IMR-90 (cell line): ENCODE measurements at regions not wholly inside any gene's neighbourhood (a gene's known extent, or its start where the extent isn't known, plus 50 kb on each side); places are given as distances from the start of the nearest gene placed in this dataset.
"Not testable (repeated sequence)": the region's sequence is repeated elsewhere in the genome, so short reads cannot be mapped to it uniquely, and the experiment has no call there.

Experiments used
- ATAC-seq: fragments of 200-7000 bp; cut with Tn5 transposase; 2 replicates; pipeline ENCODE4 v1.9.1; 2020; ENCODE audit warnings: low read depth, mild to moderate bottlenecking, moderate library complexity
- BruUV-seq: library from RNA; stranded (reverse); fragments of 400-500 nt; replicated peaks from 2 replicates; lab custom pipeline; 2021; lab: Mats Ljungman, UMichigan
- CTCF ChIA-PET: fragments of 300-600 bp; formaldehyde crosslinking; extraction: SDS; loops from one replicate; lab custom pipeline; 2021; ENCODE audit warnings: antibody characterized with exemption; lab: Yijun Ruan, JAX
- POLR2A ChIA-PET: fragments of 300-600 bp; sonication (Branson Sonifier 250); formaldehyde crosslinking; loops from one replicate; lab custom pipeline; 2022; ENCODE audit warnings: antibody characterized with exemption; ENCODE audit not compliant: unreplicated experiment; lab: Charles Lee
- DNase-seq: peaks from one replicate; pipeline ENCODE4 v3.0.0; 2013
- H2AFZ ChIP-seq: replicated peaks from 2 replicates; pipeline ENCODE3; 2013; ENCODE audit warnings: low read length, mild to moderate bottlenecking; ENCODE audit not compliant: poor library complexity
- H2AK5ac ChIP-seq: 2 replicates; pipeline ENCODE4 v1.6.1; 2013; ENCODE audit warnings: low read depth, low read length, inconsistent platforms
- H2AK9ac ChIP-seq: replicated peaks from 2 replicates; pipeline ENCODE3; 2013; ENCODE audit warnings: mild to moderate bottlenecking, low read depth, low read length, moderate library complexity; ENCODE audit not compliant: poor library complexity
- H2BK120ac ChIP-seq: 2 replicates; pipeline ENCODE4 v1.6.1; 2013; ENCODE audit warnings: low read depth, low read length, inconsistent platforms
- H2BK15ac ChIP-seq: 3 replicates; pipeline ENCODE4 v1.6.1; 2013; ENCODE audit warnings: low read depth, low read length, inconsistent platforms
- H2BK20ac ChIP-seq: 2 replicates; pipeline ENCODE4 v1.6.1; 2013; ENCODE audit warnings: low read depth, mild to moderate bottlenecking, inconsistent platforms, low read length, moderate library complexity
- H2BK5ac ChIP-seq: 2 replicates; pipeline ENCODE4 v1.6.1; 2013; ENCODE audit warnings: mild to moderate bottlenecking, low read depth, low read length, inconsistent platforms; ENCODE audit not compliant: poor library complexity, severe bottlenecking
- H3K14ac ChIP-seq: replicated peaks from 2 replicates; pipeline ENCODE4 v1.6.1; 2013; ENCODE audit warnings: low read depth, low read length, inconsistent platforms
- H3K18ac ChIP-seq: 2 replicates; pipeline ENCODE4 v1.6.1; 2013; ENCODE audit warnings: low read depth, low read length, control low read depth
- H3K23ac ChIP-seq: 2 replicates; pipeline ENCODE4 v1.6.1; 2013; ENCODE audit warnings: low read depth, low read length, inconsistent platforms
- H3K27ac ChIP-seq: 2 replicates; pipeline ENCODE4 v1.5.1; 2013; ENCODE audit warnings: mild to moderate bottlenecking, control low read depth, low read length; ENCODE audit not compliant: insufficient read depth
- H3K27me3 ChIP-seq: 2 replicates; pipeline ENCODE4 v1.6.1; 2013; ENCODE audit warnings: low read length; ENCODE audit not compliant: control insufficient read depth, insufficient read depth
- H3K36me3 ChIP-seq: 2 replicates; pipeline ENCODE4 v1.6.1; 2013; ENCODE audit warnings: low read length, mixed read lengths; ENCODE audit not compliant: control insufficient read depth, insufficient read depth
- H3K4ac ChIP-seq: 2 replicates; pipeline ENCODE4 v1.6.1; 2013; ENCODE audit warnings: low read depth, low read length, inconsistent platforms
- H3K4me1 ChIP-seq: 2 replicates; pipeline ENCODE4 v1.6.1; 2013; ENCODE audit warnings: low read length, mixed read lengths; ENCODE audit not compliant: control insufficient read depth, insufficient read depth
- H3K4me2 ChIP-seq: 2 replicates; pipeline ENCODE4 v1.6.1; 2013; ENCODE audit warnings: low read depth, mild to moderate bottlenecking, control low read depth, low read length, moderate library complexity
- H3K4me3 ChIP-seq: 2 replicates; pipeline ENCODE4 v1.5.1; 2013; ENCODE audit warnings: low read depth, mild to moderate bottlenecking, control low read depth, low read length, moderate library complexity; ENCODE audit not compliant: insufficient read depth
- H3K56ac ChIP-seq: 2 replicates; pipeline ENCODE4 v1.6.1; 2013; ENCODE audit warnings: low read length, inconsistent platforms; ENCODE audit not compliant: insufficient read depth; ENCODE audit errors: extremely low read depth
- H3K79me1 ChIP-seq, 2 experiments: 2 replicates each; pipeline ENCODE4 v1.6.1; 2013; ENCODE audit warnings: low read length in 2 of 2, inconsistent platforms in 1 of 2, low read depth in 1 of 2
- H3K9ac ChIP-seq: 2 replicates; pipeline ENCODE4 v1.6.1; 2013; ENCODE audit warnings: low read depth, low read length, control low read depth
- H3K9me1 ChIP-seq: 2 replicates; pipeline ENCODE4 v1.6.1; 2013; ENCODE audit warnings: low read length, inconsistent platforms; ENCODE audit not compliant: insufficient read depth
- H3K9me3 ChIP-seq: 2 replicates; pipeline ENCODE4 v1.6.1; 2013; ENCODE audit warnings: low read length; ENCODE audit not compliant: control insufficient read depth, insufficient read depth
- H4K20me1 ChIP-seq: 2 replicates; pipeline ENCODE4 v1.6.1; 2013; ENCODE audit warnings: low read length, inconsistent platforms; ENCODE audit not compliant: insufficient read depth
- H4K5ac ChIP-seq: 2 replicates; pipeline ENCODE4 v1.6.1; 2013; ENCODE audit warnings: mild to moderate bottlenecking, low read depth, low read length, control low read depth
- H4K8ac ChIP-seq, 2 experiments: 2 replicates each; pipeline ENCODE4 v1.6.1; 2013; ENCODE audit warnings: low read depth in 2 of 2, low read length in 2 of 2, control low read depth in 1 of 2, inconsistent platforms in 1 of 2
- H4K91ac ChIP-seq: 2 replicates; pipeline ENCODE4 v1.6.1; 2013; ENCODE audit warnings: low read depth, low read length, inconsistent platforms; ENCODE audit not compliant: insufficient read depth
- WGBS, 2 experiments: methylation state at CpG; one replicate each; pipeline versions ENCODE4 v1.1.5 to v1.1.7; 2013; ENCODE audit warnings: missing lambda C conversion rate in 2 of 2; ENCODE audit not compliant: insufficient read length in 1 of 2; ENCODE audit errors: extremely low coverage in 2 of 2; 5-methylcytosine and 5-hydroxymethylcytosine counted together
- dilution Hi-C: fragments of 300-500 bp; cut with HindIII; formaldehyde crosslinking; loops from one replicate; pipeline ENCODE4 v1.14.3; 2018; ENCODE audit warnings: low sequenced_read_pairs; ENCODE audit not compliant: unreplicated experiment
- in situ Hi-C: fragments of 300-500 bp; cut with MboI; formaldehyde crosslinking; loops from 3 replicates; pipeline ENCODE4 v1.14.3; 2019; ENCODE audit warnings: low sequenced_read_pairs, inconsistent platforms, mixed read lengths
- intact Hi-C: fragments of 100-400 bp; cut with micrococcal nuclease; formaldehyde crosslinking; loops from 2 replicates; pipeline ENCODE4 v1.10.0; 2022

- WGBS, 2 experiments = no CpG with 5 or more reads among the region's 11 CpGs
These were observed 65.6 kb downstream of the PPIAL4D start for GRCh38 chr1:145176285-145176925.

GRCh38 chr1:145174377-145174776, 67.6 kb downstream of the PPIAL4D start:
- intact Hi-C loops, H3K9me1 ChIP-seq, H3K14ac ChIP-seq, H4K91ac ChIP-seq, H2BK120ac ChIP-seq, H3K23ac ChIP-seq, H3K56ac ChIP-seq, H2AK5ac ChIP-seq, H2BK5ac ChIP-seq, H3K4ac ChIP-seq, DNase-seq, H4K8ac ChIP-seq, dilution Hi-C loops, in situ Hi-C loops, H2AK9ac ChIP-seq, H3K18ac ChIP-seq, H3K36me3 ChIP-seq, H3K79me1 ChIP-seq, H2BK20ac ChIP-seq, H2BK15ac ChIP-seq, ATAC-seq, H3K9ac ChIP-seq, CTCF ChIA-PET, H3K4me1 ChIP-seq, H2AFZ ChIP-seq, H3K4me2 ChIP-seq, POLR2A ChIA-PET, BruUV-seq, H3K4me3 ChIP-seq, H3K27me3 ChIP-seq, H4K5ac ChIP-seq, H4K20me1 ChIP-seq, H3K27ac ChIP-seq, H3K9me3 ChIP-seq: not testable (repeated sequence)
- WGBS, 2 experiments = no CpG with 5 or more reads among the region's 3 CpGs

More at GRCh38 chr1:145176285-145176925, 65.6 kb downstream of the PPIAL4D start:
- BruUV-seq, H3K23ac ChIP-seq, dilution Hi-C loops, H2BK120ac ChIP-seq, H3K9me1 ChIP-seq, H3K4me2 ChIP-seq, H2AK5ac ChIP-seq, H3K4ac ChIP-seq, H2AK9ac ChIP-seq, H4K91ac ChIP-seq, in situ Hi-C loops, H3K4me3 ChIP-seq, H4K5ac ChIP-seq, intact Hi-C loops, H2AFZ ChIP-seq, H4K8ac ChIP-seq, H3K9ac ChIP-seq, H2BK5ac ChIP-seq, H3K27me3 ChIP-seq, H4K20me1 ChIP-seq, H3K36me3 ChIP-seq, DNase-seq, H2BK20ac ChIP-seq, CTCF ChIA-PET, POLR2A ChIA-PET, H3K14ac ChIP-seq, H3K56ac ChIP-seq, H3K18ac ChIP-seq, H3K79me1 ChIP-seq, H2BK15ac ChIP-seq, H3K27ac ChIP-seq, H3K4me1 ChIP-seq, ATAC-seq, H3K9me3 ChIP-seq: not testable (repeated sequence)
